Psoas muscle (tissue), 7 donors: ENCODE measurements at regions not wholly inside any gene's neighbourhood (a gene's known extent, or its start where the extent isn't known, plus 50 kb on each side); places are given as distances from the start of the nearest gene placed in this dataset.

ENCODE experiments used
- ATAC-seq, 4 donors: fragments of 200-7000 bp; cut with Tn5 transposase; one replicate each; pipeline ENCODE4 v1.9.1; 2020; ENCODE audit warnings: moderate library complexity in 3 of 4, mild to moderate bottlenecking in 2 of 4
- DNase-seq, 2 donors: peaks; one replicate each; pipeline ENCODE4 v3.0.0-alpha.2; 2020
- H3K27ac ChIP-seq: fragments of 200-600 bp; one replicate; pipeline ENCODE4 v1.8.0; 2022
- H3K27me3 ChIP-seq, 3 donors: fragments of 200-600 bp in 1 of 3; one replicate each; pipeline versions ENCODE4 v1.6.1 to v1.8.0; 2013 to 2022; ENCODE audit warnings: low read length in 2 of 3, mild to moderate bottlenecking in 2 of 3, moderate library complexity in 1 of 3; ENCODE audit not compliant: insufficient read depth in 3 of 3
- H3K36me3 ChIP-seq, 2 donors: fragments of 200-600 bp in 1 of 2; one replicate each; pipeline versions ENCODE4 v1.6.1 to v1.8.0; 2013 to 2022; ENCODE audit warnings: low read depth in 1 of 2, mild to moderate bottlenecking in 1 of 2, moderate library complexity in 1 of 2; ENCODE audit not compliant: insufficient read depth in 1 of 2
- H3K4me1 ChIP-seq: fragments of 200-600 bp; one replicate; pipeline ENCODE4 v1.8.0; 2022
- H3K4me3 ChIP-seq: fragments of 200-600 bp; one replicate; pipeline ENCODE4 v1.8.0; 2022; ENCODE audit warnings: mild to moderate bottlenecking
- H3K9me3 ChIP-seq: fragments of 200-600 bp; one replicate; pipeline ENCODE4 v1.8.0; 2022
- WGBS, 3 donors: extraction: QIAGEN DNeasy Blood & Tissue Kit; methylation state at CpG; one replicate each; pipeline versions ENCODE4 v1.1.6 to v1.1.7; 2013; 5-methylcytosine and 5-hydroxymethylcytosine counted together
- intact Hi-C, 2 donors: fragments of 100-400 bp; cut with DNase I; formaldehyde crosslinking; loops; one replicate each; pipeline versions ENCODE4 v1.11.0 to v1.14.2; 2022
- TF ChIP-seq, protein P1 (sequence below): fragments of 200-600 bp; IDR thresholded peaks from one replicate; pipeline ENCODE4 v1.8.0; 2022; ENCODE audit warnings: antibody characterized with exemption
- donor health status: healthy with polysubstance abuse.
- donor health status: DM: no; HTN: no; CAD: no; lungs with moderate emphysema.
- donor health status: Bipolar disorder and iron deficiency.
- donor health status: healthy.
- donor health status: DM: yes; HTN: yes; CAD: no.
- donor health status: DM: no; HTN: no; CAD: no.
- donor health status: DM: yes; HTN: yes; CAD: no.

DNA sequence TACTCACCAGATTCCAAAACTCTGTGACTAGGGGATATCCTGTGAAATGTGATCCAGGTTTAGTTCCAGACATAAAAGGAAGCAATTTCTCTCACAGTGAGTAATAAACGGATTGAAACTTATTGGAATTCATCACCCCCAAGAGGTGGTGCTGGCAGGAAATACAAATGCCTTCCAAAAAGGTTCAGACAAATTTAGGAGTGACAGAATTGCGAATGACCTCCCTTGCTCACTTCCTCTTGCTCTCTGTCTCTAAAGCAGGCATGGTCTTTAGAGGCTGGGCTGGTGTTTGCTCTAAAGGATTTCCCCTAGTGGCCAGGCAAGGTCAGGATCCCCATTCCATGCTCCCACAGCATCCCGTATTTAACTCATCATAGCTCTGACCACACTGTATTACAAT lies 449.4 kb upstream of the PPP2R3A start:
- DNase-seq (no peak), ATAC-seq (no peak)
- Histone ChIP-seq H3K4me3 (no peak overlapping the region), H3K27me3 (no peaks in the 10 kb centered on the region), H3K27ac (no peak overlapping the region), H3K9me3 (no peaks in the 10 kb centered on the region), H3K36me3 (no peaks in the 10 kb centered on the region), H3K4me1 (no peaks in the 10 kb centered on the region)
- TF ChIP-seq, protein P1, sequence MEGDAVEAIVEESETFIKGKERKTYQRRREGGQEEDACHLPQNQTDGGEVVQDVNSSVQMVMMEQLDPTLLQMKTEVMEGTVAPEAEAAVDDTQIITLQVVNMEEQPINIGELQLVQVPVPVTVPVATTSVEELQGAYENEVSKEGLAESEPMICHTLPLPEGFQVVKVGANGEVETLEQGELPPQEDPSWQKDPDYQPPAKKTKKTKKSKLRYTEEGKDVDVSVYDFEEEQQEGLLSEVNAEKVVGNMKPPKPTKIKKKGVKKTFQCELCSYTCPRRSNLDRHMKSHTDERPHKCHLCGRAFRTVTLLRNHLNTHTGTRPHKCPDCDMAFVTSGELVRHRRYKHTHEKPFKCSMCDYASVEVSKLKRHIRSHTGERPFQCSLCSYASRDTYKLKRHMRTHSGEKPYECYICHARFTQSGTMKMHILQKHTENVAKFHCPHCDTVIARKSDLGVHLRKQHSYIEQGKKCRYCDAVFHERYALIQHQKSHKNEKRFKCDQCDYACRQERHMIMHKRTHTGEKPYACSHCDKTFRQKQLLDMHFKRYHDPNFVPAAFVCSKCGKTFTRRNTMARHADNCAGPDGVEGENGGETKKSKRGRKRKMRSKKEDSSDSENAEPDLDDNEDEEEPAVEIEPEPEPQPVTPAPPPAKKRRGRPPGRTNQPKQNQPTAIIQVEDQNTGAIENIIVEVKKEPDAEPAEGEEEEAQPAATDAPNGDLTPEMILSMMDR: no peak
- intact Hi-C loops: no loop called here
- WGBS, 3 donors: 18 to 25% (median 23%) methylated on average over 3 of the region's 3 CpGs

DNA sequence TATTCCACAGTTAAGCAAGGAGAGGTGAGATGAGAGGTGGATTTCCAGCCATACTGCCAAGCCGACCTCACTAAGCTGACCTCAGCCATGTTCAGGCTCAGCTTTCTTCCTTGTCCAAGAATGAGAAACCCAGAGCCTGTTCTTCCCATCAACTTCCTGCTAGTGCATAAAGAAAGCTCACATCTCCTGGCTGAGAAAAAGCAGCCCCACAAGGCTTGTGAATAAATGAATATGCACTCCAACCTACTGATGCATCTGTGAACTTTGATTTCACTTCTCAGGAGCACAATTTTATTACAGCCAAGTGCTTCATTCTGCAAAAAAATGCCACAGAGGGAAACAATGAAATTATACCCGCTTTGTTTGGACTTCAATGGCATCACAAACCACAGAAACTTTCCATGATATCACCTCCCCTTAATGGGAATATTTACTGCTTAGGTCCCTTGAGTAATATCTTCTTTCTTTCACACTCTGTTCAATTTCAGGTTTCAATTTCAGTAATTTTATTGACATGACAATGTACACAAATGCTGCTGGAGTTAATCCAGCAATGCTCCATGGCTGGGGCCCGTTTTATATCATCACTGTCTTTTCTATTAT lies 437.0 kb upstream of the PPP2R3A start:
- ATAC-seq: no peak
- DNase-seq: no peak
- Histone ChIP-seq H3K27ac (no peak overlapping the region), H3K27me3 (no peaks in the 10 kb centered on the region), H3K9me3 (no peaks in the 10 kb centered on the region), H3K4me3 (no peak overlapping the region), H3K4me1 (no peaks in the 10 kb centered on the region), H3K36me3 (no peaks in the 10 kb centered on the region)
- 33 to 35% (median 34%) methylated on average over 3 of the region's 3 CpGs for WGBS, 3 donors
- TF ChIP-seq, protein P1: no peak
- intact Hi-C loops: no loop called here

DNA sequence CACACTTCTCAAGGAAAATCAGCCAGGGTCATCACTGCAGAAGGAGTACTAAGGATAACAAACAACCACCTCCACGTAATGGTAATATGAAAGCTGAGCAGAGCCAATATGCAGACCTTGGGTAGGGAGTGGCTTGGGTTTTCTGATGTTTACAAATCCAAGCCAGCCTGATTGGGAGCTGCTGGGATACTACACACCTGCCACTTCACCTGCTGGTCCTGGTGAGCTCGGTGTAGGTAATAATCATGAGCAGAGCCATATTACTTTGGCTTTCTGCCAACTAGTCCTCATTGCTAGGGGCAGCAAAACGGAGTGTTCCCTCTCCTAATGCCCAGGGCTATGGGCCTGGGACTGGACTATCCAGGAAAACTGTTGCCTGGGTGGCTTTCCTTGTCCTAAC lies 433.5 kb upstream of the PPP2R3A start:
- intact Hi-C loops: no loop called here
- TF ChIP-seq, protein P1: no peak
- no peak overlapping the region for H3K4me3 ChIP-seq
- WGBS, 3 donors: 62 to 66% (median 62%) methylated on average over 3 of the region's 3 CpGs
- H3K4me1 ChIP-seq: no peaks in the 10 kb centered on the region
- no peaks in the 10 kb centered on the region for H3K9me3 ChIP-seq
- ATAC-seq (no peak), DNase-seq (no peak)
- H3K27ac ChIP-seq: no peak overlapping the region
- no peaks in the 10 kb centered on the region for H3K36me3 ChIP-seq
- H3K27me3 ChIP-seq: no peaks in the 10 kb centered on the region

DNA sequence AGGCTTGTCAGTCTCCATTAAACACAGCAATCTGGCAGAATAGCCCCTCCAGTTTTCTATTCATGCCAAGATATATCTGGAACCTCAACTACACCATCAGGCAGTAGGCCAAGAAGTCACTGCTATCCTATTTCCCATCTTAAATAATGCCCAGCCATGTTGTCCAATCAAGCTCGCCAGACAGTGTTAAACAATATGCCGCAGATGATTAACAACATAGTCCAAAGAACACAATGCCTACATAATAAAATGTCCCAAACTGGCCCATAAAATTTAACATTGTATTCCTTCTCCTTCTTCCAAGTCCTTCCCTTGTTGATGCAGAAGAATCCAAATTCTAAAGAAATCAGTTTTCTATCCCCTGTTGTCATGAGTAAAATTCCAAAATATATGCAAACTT lies 427.4 kb upstream of the PPP2R3A start:
- Histone ChIP-seq H3K9me3 (no peaks in the 10 kb centered on the region), H3K36me3 (no peaks in the 10 kb centered on the region), H3K4me1 (no peaks in the 10 kb centered on the region), H3K4me3 (no peak overlapping the region), H3K27me3 (peaks cover 0 to 3% (median 0%) of the 10 kb centered on the region in 3 donors), H3K27ac (no peak overlapping the region)
- ATAC-seq (no peak), DNase-seq (no peak)
- 45 to 63% (median 53%) methylated on average over 2 of the region's 2 CpGs for WGBS, 3 donors
- TF ChIP-seq, protein P1: no peak
- intact Hi-C loops: no loop called here

DNA sequence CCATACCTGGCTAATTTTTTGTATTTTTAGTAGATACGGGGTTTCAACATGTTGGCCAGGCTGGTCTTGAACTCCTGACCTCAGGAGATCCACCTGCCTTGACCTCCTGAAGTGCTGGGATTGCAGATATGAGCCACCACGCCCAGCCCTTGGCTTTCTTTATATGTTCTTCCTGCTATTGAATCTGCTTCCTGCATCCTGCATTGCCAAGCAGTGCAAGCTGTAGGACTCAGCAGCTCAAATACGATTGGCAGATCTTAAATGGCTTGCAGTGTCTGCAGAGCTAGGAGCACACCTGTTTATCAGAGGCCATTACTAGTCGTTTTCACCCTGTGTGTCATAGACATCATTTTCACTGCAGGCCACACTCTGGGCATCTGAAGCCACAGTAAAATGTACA lies 426.2 kb upstream of the PPP2R3A start:
- Histone ChIP-seq H3K9me3 (no peaks in the 10 kb centered on the region), H3K36me3 (no peaks in the 10 kb centered on the region), H3K27me3 (peaks cover 0 to 3% (median 0%) of the 10 kb centered on the region in 3 donors), H3K4me1 (no peaks in the 10 kb centered on the region), H3K4me3 (no peak overlapping the region), H3K27ac (no peak overlapping the region)
- TF ChIP-seq, protein P1: no peak
- WGBS, 3 donors: 50 to 76% (median 66%) methylated on average over 4 of the region's 4 CpGs
- DNase-seq (no peak), ATAC-seq (no peak)
- intact Hi-C loops: no loop called here
